GM21576 (cell line): ENCODE measurements at regions not wholly inside any gene's neighbourhood (a gene's known extent, or its start where the extent isn't known, plus 50 kb on each side); places are given as distances from the start of the nearest gene placed in this dataset.
"Not testable (repeated sequence)": the region's sequence is repeated elsewhere in the genome, so short reads cannot be mapped to it uniquely, and the experiment has no call there.

Source experiments
- ATAC-seq: cut with Tn5 transposase; IDR thresholded peaks from one replicate; pipeline ENCODE4 v1.9.1; 2021; ENCODE audit warnings: mild to moderate bottlenecking, moderate library complexity; ENCODE audit not compliant: unreplicated experiment

DNA sequence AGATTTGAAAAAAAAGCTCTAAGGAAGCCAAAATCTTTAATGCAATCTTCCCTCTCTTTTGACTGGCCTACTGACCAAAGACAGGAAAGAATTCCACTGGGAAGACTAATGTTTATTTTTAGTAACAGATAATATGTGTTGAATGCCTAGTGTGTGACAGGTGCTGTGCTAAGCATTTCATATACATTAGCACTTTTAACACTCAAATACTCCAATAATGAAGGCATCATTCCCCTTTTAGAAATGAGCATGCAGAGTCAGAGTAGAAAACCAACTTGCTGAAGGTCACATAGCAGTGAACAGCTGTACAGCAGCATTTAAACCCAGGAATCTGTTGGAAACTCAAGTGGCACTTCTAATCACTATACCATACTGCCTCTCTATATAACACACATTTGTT lies 170.6 kb downstream of the MINAR1 start:
- no peak for ATAC-seq

DNA sequence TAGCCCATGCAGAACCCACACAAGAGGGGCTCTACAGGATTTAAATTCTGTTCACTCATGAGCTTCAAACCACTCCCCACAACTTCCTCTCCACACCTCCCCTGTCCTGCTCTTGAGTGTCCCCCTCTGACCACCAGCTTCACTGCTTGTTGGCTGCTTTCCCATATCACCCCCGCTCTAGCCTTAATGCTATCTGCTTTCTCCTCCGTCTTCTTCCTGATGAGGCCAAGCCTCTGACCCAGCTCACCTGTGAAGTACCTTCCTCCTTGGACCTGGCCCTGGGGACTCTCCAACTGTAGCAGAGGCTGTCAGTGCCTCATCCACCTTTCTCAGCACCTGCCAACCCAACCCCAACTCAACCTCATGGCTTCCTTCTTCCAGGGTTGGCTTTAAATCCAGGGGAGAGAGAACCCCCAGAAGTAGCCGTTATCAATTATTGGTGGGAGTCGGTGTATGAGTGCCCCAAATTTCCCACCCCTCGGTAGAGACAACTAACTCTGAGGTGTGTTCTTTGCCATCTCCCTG lies 174.8 kb downstream of the MINAR1 start:
- ATAC-seq, result no peak

DNA sequence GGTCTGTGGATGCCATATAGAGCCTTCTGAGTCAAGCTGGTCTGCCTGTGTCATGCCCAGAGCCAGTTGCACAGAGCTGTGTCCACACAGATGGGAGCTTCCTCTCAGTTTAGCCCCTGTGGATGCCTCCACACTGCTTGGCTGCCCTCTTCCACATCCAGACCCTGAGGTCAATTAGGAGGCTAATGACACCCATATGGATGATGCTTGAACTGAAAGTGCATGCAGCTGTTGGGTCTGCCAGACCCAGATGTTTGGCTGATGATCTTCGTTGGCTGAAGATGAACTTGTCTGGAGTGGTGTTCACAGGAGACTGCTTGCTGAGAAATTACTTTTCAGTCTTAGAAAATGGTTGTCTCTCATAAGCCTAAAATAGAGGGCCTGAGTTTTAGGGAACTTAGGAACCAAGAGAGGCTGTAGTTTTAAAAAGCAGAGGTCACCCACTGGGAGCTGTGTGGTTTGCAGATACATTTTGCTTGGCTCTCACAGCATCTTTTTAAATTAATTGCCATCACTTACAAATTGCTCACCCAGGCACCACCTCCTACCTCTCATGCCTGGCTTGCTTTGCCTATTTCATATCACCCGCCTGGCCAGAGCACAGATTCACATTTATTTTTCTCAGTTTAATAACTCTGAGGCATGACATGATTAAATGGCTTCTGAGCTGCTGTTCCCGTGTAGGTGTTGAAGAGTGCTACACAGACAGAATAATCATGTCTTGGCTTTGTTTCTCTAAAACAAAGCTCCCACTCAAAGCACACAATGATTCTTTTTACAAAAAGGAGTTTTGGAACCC lies 176.1 kb downstream of the MINAR1 start:
- ATAC-seq, result no peak

DNA sequence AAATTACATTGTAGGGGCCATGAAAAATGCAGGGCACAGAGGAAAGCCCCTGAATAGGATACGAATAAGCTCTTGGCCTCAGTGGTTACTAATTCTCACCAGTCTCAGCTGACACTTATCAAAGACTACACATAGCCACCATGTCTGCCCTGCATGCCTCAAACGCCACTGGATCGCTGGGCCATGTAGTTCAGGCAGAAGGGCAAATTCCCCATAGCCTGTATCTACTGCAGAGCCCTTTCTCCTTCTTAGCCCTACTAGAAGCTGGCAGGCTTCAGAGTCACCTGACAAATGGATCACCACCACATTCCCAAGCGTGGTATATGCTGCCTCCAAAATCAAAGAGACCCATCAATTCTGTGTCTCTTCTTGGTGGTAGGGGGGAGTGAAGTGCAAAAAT lies 177.4 kb downstream of the MINAR1 start:
- no peak for ATAC-seq

DNA sequence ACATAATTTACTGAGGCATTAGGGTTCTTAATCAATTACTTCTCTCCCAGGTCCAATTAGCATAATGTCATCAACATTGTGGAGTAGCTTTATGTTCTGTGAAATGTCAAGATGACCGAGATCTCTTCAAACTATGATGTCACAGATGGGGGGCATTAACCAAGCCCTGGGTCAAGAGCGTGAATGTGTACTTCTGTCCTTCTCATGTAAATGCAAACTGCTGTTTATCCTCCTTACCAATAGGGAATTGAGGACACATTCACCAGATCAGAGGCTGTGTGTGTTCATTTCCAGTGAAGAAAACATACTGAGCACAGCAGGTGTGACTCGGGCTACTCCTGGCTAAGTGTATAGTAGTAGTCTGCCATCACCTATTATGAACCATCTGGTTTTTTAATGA lies 177.9 kb downstream of the MINAR1 start:
- no peak for ATAC-seq

DNA sequence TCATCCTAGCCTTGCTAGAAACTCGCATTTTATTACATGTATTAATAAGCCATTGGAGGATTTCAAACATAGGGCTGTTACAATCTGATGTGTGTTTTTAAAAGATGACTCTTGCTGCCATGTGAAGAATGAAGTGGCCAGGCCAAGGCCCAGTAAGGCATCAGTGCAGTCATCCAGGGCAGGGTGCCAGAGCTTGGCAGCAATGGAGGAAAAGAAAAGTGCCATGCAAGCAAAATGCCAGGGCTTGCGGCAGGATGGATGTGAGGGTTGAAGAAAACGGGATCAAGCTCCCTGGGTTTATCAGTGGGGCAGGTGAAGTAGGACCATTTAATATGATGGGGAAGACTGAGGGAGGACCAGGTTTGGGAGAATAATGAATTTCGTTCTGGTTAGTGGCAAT lies 183.6 kb downstream of the MINAR1 start:
- no peak for ATAC-seq

DNA sequence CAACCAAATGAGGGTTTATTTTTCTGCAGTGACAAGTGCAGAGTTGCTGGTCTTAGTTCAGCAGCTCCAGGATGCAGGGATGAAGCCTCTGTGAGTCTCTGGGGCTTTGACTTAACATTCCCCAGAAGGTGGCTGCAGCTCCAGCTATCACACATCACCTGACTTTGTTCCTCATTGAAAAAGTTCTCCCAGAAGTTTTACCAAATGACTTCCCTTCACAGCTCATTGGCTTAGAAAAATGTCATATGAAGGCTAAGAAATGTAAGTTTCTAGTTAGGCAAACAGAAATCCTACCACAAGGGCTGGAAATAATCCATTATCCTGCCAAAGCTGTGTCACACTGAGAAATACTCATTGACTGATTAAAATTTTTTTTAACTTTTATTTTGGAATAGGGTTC lies 184.9 kb downstream of the MINAR1 start:
- no peak for ATAC-seq

DNA sequence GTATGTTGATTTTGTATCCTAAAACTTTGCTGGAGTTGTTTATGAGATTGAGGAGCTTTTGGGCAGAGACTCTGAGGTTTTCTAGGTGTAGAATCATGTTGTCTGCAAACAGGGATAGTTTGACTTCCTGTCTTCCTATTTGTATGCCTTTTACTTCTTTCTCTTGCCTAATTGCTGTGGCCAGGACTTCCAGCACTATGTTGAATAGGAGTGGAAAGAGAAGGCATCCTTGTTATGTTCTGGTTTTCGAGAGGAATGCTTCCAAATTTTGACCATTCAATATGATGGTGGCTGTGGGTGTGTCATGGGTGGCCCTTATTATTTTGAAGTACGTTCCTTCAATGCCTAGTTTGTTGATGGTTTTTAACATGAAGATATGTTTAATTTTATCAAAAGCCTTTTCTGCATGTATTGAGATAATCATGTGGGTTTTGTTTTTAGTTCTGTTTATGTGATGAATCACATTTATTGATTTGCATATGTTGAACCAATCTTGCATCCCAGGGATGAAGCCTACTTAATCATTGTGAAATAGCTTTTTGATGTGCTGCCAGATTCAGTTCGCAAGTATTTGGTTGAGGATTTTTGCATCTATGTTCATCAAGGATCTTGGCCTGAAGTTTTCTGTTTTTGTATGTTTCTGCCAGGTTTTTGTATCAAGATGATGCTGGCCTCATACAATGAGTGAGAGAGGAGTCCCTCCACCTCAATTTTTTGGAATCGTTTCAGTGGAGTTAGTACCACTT lies 188.1 kb downstream of the MINAR1 start:
- ATAC-seq, result no peak

DNA sequence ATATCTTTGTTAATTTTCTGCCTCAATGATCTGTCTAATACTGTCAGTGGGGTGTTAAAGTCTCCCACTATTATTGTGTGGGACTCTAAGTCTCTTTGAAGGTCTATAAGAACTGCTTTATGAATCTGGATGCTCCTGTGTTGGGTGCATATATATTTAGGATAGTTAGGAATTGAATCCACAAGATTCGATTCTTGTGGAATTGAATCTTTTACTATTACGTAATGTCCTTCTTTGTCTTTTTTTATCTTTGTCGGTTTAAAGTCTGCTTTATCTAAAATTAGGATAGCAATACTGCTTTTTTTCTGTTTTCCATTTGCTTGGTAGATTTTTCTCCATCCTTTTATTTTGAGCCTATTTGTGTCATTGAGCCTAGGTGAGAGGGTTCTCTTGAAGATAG lies 189.7 kb downstream of the MINAR1 start:
- not testable (repeated sequence) for ATAC-seq

DNA sequence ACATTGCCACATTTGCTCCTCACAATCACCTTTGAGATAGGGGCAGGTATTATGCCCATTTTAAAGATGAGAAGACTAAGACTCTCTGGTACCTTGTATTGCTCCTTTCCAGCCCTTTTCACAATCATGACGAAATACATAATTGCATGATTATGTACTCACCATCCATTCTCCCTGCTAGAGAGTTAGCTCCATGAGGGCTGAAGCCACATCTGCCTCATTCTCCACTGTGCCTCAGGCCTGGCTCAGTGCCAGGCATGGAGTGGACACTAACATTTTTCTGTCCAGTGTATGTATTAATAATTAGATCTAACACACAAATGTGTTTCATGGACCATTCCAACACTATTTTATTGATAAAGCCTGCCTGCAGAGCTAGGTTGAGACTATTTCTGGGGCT lies 191.4 kb downstream of the MINAR1 start:
- no peak for ATAC-seq

DNA sequence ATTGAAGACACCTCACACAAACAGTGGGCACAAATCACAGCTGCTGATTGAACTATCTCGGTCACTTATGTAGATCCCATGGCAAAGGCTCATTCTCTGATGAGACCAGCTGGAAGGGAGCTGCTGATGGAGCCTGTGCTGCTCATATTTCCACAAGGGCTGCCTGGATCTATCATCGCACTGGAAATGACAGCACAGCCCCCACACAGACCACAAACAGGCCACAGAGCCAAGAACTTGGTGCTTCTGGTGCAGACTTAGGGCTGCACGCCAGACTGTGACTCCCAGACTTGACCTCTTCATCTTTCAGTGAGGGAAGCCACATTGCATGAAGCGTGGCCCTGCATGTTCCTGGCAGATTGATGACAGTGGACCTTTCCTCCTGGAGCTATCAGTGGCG lies 197.6 kb downstream of the MINAR1 start:
- no peak for ATAC-seq

DNA sequence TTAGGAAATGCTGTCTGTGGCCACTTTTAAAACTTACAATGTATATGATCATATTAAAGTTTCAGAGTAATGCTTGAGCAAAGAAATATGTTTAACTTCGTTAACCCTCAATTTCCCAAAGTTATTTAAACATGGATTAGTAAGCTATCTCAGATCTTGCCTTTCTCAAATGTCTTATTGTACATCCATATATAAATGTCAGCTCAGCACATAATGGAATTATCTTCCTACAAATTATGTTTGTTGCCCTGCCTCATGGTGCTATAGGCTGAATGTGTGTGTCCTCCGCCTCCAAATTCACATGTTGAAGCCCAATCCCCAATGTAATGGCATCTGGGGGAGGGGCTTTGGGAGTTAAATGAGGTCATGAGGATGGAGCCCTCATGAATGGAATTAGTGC lies 200.3 kb downstream of the MINAR1 start:
- ATAC-seq, result no peak

DNA sequence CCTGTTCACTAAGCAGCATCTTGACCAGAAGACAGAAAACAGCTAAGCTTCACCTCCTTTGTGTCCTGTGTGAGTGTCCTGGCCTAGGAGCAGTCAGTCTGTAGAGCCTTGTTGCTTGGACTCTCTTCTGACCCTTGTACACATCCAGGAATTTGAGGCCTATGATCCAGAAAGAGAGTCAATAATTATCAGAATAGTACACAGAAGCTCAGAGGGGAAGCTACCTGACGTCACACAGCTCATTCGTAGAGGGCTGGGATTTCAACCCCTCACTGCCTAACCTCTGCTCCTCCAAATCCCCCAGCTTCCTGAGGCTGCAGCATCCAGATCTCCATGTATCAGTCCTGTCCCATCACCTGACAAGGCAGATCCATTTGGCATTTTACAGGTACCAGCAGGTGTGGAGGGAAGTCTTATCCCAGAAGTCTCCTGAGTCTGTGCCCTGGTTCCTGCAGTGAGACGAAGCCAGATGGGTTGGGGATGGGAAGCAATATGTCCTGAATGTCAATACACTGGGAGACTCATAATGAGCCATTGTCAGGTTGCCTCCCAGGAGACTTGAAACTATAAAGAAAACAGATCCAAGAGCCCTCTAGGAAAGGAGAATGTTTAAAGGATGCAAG lies 203.1 kb downstream of the MINAR1 start:
- no peak for ATAC-seq

DNA sequence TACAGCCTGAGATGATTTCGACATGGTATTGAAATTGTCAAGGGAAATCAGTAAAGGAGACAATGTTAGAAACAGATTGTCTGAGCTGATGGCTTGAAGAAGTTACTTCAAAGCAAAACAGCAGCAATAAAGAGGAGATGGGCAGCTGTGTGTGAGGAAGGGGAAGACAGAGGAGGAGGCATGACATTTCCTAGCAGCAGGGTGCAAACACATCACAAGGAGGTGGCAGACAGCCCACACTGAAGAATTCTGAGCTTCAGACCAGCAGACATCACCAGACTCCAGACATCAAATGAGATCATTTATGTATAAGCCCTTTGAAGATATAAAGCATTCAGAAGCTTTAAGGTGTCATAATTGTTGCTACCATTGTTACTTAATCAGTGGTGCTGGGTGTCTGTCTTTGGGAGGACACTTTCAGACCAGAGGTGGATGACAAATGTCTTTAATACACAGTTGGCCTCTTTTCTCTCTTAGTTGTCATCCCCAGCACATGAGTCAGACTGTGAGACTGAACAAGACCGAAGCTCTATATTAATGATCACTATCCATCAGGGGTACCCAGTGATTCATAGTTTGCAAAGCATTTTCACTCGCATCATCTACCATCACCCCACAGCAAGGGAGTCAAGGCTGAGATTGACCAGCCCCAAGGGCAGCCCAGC lies 203.9 kb downstream of the MINAR1 start:
- no peak for ATAC-seq

DNA sequence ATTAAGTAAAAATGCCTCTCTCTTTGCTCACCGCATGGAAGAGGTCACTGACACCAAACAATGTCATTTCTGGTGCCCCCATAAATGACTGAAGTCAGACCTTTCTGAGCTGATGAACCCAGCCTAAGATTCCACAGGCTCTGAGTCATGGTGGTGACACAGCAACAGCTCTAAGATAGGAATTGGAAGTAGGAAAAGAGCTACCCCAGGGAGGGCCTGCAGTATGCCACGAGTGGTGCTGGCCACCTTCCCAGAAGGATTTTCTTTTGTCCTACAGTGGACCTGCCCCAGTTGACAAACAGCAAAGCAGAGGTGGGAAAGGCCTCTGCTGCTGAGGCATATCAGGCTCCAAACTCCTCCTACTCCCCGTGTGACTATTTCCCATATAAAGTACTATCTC lies 208.1 kb downstream of the MINAR1 start:
- ATAC-seq, result no peak

DNA sequence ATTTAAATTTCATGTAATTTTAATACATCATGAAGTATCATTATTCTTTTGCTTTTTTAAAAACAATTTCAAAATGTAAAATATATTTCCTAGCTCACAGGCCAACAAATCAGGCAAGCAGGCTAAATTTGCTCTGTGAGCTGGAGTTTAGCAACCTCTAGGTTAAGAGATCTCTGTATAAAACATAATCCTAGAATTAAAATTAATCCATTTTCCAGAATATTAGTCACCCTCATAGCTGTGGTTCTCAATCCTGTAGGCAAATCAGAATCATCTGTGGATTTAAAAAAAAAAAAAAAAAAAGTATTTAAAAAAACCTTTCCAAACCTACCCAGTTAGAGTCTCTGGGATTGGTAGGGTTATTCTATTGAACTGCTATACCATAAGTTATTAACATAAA lies 209.7 kb downstream of the MINAR1 start:
- ATAC-seq, result no peak

DNA sequence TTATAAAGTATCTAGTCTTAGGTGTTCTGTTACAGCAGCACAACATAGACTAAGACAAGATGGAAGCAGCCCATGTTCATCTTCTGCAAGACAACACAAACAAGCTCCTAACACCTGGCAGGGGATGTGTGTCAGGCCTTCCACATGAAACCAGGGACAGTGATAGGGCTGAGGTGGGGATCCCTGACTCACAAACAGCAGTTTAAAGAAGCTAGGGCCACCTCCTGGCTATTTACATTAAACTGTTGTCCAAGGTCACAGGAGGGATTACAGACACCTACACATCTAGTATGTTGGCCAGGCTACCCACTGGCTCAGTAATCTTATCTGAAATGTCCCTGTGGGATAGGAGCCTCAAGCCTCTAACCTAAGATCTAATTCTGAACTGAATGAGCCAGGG lies 211.3 kb downstream of the MINAR1 start:
- ATAC-seq, result no peak

DNA sequence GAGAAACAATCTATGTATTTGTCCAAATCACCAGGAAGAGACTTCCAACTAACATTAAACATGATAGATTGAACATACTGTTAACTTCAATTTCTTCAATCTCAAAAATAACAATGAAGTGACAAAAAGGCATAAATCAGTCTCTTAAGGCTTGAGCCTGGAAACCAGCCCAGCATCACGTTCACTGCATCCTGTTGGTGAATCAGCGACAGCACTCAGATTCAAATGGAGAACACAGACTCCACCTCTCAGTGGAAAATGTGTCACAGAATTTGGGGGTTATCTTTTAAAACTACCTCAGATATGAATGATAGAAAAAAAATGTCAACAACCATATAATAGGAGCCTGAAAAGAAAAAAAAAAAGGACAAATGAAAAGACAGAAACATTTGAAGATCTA lies 212.0 kb downstream of the MINAR1 start:
- no peak for ATAC-seq

DNA sequence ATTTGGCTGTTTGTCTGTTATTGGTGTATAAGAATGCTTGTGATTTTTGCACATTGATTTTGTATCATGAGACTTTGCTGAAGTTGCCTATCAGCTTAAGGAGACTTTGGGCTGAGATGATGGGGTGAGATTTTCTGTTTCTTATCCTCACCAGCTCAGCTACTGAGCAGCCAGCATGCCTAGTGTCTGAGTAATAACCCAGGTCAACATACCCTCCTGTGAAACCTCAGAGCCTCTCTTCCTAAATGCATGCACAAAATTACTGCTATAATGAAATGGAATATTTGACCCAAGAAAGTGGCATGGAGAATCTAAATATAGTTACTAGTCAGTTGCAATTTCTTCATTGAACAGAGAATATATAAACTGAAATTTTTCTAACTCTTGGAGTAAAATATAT lies 220.8 kb downstream of the MINAR1 start:
- not testable (repeated sequence) for ATAC-seq

DNA sequence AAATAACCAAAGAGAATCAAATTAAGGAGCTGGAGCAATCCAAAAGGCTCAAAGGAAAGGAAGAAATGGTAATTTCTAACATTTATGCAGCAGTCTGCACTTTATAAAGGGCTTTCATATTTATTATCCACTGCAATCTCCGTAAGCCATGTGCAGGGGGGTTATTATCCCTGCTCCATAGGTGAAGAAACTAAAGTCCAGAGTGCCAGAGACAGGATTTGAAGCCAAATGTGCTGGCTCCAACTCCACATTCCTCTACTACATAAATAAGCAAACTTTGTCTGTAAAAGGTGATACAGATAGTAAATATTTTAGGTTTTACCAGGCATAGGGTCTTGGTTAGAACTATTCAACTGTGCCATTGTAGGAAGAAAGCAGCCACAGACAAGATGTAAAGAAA lies 221.4 kb downstream of the MINAR1 start:
- no peak for ATAC-seq
